Endothelial cell (in vitro differentiated cells): ENCODE measurements at regions not wholly inside any gene's neighbourhood (a gene's known extent, or its start where the extent isn't known, plus 50 kb on each side); places are given as distances from the start of the nearest gene placed in this dataset.

Experiments used
- DNase-seq: peaks from one replicate; pipeline ENCODE4 v3.0.0; 2021; ENCODE audit warnings: low spot score
- H3K27ac Mint-ChIP-seq: one replicate; pipeline ENCODE4 v1.8.0; 2021; ENCODE audit warnings: mixed read lengths, inconsistent platforms; ENCODE audit not compliant: unreplicated experiment
- H3K27me3 Mint-ChIP-seq: one replicate; pipeline ENCODE4 v1.8.0; 2021; ENCODE audit warnings: mild to moderate bottlenecking, moderate library complexity, mixed read lengths, inconsistent platforms; ENCODE audit not compliant: unreplicated experiment
- H3K36me3 Mint-ChIP-seq: one replicate; pipeline ENCODE4 v1.8.0; 2021; ENCODE audit warnings: mild to moderate bottlenecking, low read depth, mixed read lengths, inconsistent platforms; ENCODE audit not compliant: unreplicated experiment
- H3K4me1 Mint-ChIP-seq: one replicate; pipeline ENCODE4 v1.8.0; 2021; ENCODE audit warnings: mild to moderate bottlenecking, mixed read lengths, inconsistent platforms; ENCODE audit not compliant: unreplicated experiment
- H3K4me3 Mint-ChIP-seq: one replicate; pipeline ENCODE4 v1.8.0; 2021; ENCODE audit warnings: mild to moderate bottlenecking, mixed read lengths, inconsistent platforms; ENCODE audit not compliant: unreplicated experiment
- H3K9me3 Mint-ChIP-seq: one replicate; pipeline ENCODE4 v1.8.0; 2021; ENCODE audit warnings: mixed read lengths, inconsistent platforms; ENCODE audit not compliant: unreplicated experiment
- TF ChIP-seq, protein P1 (sequence below): fragments of 200-600 bp; sonication (generic); IDR thresholded peaks from one replicate; pipeline ENCODE4 v1.5.0; 2021; ENCODE audit warnings: antibody characterized with exemption; ENCODE audit not compliant: unreplicated experiment

- Mint-ChIP-seq H3K4me3 (no peak overlapping the region), H3K27me3 (peaks cover 4% of the 10 kb centered on the region), H3K36me3 (peaks cover 11% of the 10 kb centered on the region), H3K27ac (no peak overlapping the region), H3K4me1 (no peaks in the 10 kb centered on the region), H3K9me3 (no peaks in the 10 kb centered on the region)
- TF ChIP-seq, protein P1, sequence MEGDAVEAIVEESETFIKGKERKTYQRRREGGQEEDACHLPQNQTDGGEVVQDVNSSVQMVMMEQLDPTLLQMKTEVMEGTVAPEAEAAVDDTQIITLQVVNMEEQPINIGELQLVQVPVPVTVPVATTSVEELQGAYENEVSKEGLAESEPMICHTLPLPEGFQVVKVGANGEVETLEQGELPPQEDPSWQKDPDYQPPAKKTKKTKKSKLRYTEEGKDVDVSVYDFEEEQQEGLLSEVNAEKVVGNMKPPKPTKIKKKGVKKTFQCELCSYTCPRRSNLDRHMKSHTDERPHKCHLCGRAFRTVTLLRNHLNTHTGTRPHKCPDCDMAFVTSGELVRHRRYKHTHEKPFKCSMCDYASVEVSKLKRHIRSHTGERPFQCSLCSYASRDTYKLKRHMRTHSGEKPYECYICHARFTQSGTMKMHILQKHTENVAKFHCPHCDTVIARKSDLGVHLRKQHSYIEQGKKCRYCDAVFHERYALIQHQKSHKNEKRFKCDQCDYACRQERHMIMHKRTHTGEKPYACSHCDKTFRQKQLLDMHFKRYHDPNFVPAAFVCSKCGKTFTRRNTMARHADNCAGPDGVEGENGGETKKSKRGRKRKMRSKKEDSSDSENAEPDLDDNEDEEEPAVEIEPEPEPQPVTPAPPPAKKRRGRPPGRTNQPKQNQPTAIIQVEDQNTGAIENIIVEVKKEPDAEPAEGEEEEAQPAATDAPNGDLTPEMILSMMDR, result no peak
- no peak for DNase-seq
Measured at GRCh38 chr21:31609081-31609480, 50.4 kb upstream of the SOD1 start.

- Mint-ChIP-seq H3K36me3 (peaks cover 11% of the 10 kb centered on the region), H3K27me3 (peaks cover 4% of the 10 kb centered on the region), H3K27ac (no peak overlapping the region), H3K9me3 (no peaks in the 10 kb centered on the region), H3K4me1 (no peaks in the 10 kb centered on the region), H3K4me3 (no peak overlapping the region)
- no peak for DNase-seq
- TF ChIP-seq, protein P1, result no peak
Measured at GRCh38 chr21:31607791-31608190, 51.7 kb upstream of the SOD1 start.

DNA sequence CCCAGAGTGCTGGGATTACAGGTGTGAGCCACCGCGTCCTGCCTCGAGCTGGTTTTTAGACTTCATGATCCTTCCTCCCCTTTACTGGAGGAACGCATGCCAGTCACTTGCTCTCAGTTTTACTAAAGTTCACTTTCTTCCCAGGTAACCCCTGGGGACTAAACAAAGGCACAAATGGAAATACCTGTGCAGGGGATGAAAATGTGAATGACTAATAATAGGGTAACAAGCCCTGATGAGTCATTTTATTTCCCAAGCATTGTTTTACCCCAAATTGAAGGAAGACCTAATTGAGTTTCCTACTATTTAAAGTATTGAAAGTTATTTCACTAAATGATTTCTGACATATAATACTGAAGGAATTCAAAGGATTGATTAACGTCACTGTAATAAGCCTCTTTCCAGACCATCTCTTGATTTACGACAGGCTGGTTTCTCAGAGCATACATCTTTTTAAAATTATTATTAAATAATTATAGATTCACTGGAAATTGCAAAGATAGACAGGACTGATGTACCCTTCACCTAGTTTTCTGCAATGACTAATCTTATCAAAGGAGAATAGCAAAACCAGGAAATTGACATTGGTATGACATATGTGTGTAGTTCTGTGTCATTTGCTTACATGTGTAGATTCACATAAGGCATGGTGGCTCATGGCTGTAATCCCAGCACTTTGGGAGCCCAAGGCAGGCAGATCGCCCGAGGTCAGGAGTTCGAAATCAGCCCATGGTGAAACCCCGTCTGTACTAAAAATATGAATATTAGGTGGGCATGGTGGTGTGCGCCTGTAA is 53.2 kb upstream of the SOD1 start:
- no peak for DNase-seq
- TF ChIP-seq, protein P1, result no peak
- Mint-ChIP-seq H3K27ac (no peak overlapping the region), H3K36me3 (peaks cover 7% of the 10 kb centered on the region), H3K4me1 (no peaks in the 10 kb centered on the region), H3K4me3 (no peak overlapping the region), H3K9me3 (no peaks in the 10 kb centered on the region), H3K27me3 (peaks cover 4% of the 10 kb centered on the region)

DNA sequence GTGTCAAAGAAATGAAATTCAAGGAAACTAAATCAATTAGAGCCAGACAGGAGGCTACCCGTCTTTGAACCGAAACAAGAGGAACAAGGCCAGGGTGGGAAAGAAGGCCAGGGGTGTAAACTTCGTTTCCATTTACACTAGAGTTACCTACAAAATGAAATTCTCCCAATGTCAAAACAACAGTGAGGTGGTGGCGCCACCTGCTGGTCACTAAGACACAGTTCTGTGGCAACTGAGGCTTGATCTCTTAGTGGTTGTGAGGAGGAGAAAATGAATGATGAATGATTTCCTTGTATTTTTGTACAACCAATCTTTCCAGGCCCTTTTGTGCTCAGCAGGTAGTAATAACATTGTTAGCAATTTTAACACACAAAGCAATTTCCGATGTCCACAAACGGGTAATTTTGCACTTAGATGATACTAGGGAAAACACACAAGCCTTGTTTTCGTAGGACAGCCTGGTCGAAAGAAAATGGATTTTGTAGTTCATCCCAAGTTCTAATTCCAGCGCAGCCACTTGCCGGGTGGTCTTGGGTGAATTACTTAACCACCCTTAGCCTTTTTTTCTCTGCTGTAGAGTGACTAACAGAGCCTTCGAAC is 54.8 kb upstream of the SOD1 start:
- DNase-seq, result peak; percentile 62
- no peaks in the 10 kb centered on the region for H3K9me3 Mint-ChIP-seq
- no peak overlapping the region for H3K4me3 Mint-ChIP-seq
- TF ChIP-seq, protein P1, result peak; percentile 96
- H3K27ac Mint-ChIP-seq, result no peak overlapping the region
- H3K36me3 Mint-ChIP-seq, result peaks cover 5% of the 10 kb centered on the region
- H3K4me1 Mint-ChIP-seq, result no peaks in the 10 kb centered on the region
- peaks cover 5% of the 10 kb centered on the region for H3K27me3 Mint-ChIP-seq

- Mint-ChIP-seq H3K4me1 (no peaks in the 10 kb centered on the region), H3K9me3 (no peaks in the 10 kb centered on the region), H3K27ac (no peak overlapping the region), H3K27me3 (peaks cover 1% of the 10 kb centered on the region), H3K4me3 (no peak overlapping the region), H3K36me3 (no peaks in the 10 kb centered on the region)
- no peak for DNase-seq
- TF ChIP-seq, protein P1, result no peak
Measured at GRCh38 chr21:31599563-31599962, 59.9 kb upstream of the SOD1 start.
